ENCODE measurements at regions not wholly inside any gene's neighbourhood (a gene's known extent, or its start where the extent isn't known, plus 50 kb on each side); places are given as distances from the start of the nearest gene placed in this dataset.

GRCh38 chr2:136178941-136179601 is 61.1 kb upstream of the CXCR4 start:
- H3K27me3 ChIP-seq (ENCODE audit: control insufficient read depth, insufficient read depth, low read length) = no peaks in the 10 kb centered on the region
- H3K79me2 ChIP-seq (ENCODE audit: control insufficient read depth, insufficient read depth, low read length) = no peaks in the 10 kb centered on the region
- H3K4me2 ChIP-seq (ENCODE audit: extremely low read depth, insufficient read depth, low read length) = no peak overlapping the region
- no peaks in the 10 kb centered on the region for H4K20me1 ChIP-seq (ENCODE audit: control insufficient read depth, extremely low read depth, insufficient read depth, low read length)
- no peak overlapping the region for H3K9ac ChIP-seq (ENCODE audit: insufficient read depth, low read length)
- H2AFZ ChIP-seq (ENCODE audit: low read length) = no peak overlapping the region
- no peaks in the 10 kb centered on the region for H3K4me1 ChIP-seq (ENCODE audit: control insufficient read depth, extremely low read depth, insufficient read depth, low read length)
- no peak overlapping the region for H3K27ac ChIP-seq (ENCODE audit: insufficient read depth, low read length)
- H3K9me3 ChIP-seq (ENCODE audit: control insufficient read depth, insufficient read depth, low read depth, low read length) = no peaks in the 10 kb centered on the region
- H3K4me3 ChIP-seq (replicated peaks in 1 of 4; ENCODE audit: control extremely low read depth in 1 of 4, insufficient read depth in 1 of 4, low read depth in 3 of 4, low read length in 4 of 4) = no peak overlapping the region
- DNase-seq (ENCODE audit: low read depth in 2 of 2) = no peak
- no peaks in the 10 kb centered on the region for H3K36me3 ChIP-seq (ENCODE audit: control insufficient read depth, insufficient read depth, low read length)
- no peak for TF ChIP-seq CTCF (conservative IDR thresholded peaks at IDR 0.05 in 1 of 2, IDR thresholded peaks at IDR 0.05 in 1 of 2; ENCODE audit: low read depth in 1 of 2, low read length in 2 of 2)
- TF ChIP-seq EZH2 (IDR thresholded peaks at IDR 0.05; ENCODE audit: low read length, missing control alignments) = no peak

- DNase-seq (ENCODE audit: low read depth in 2 of 2) = no peak
- no peak overlapping the region for H2AFZ ChIP-seq (ENCODE audit: low read length)
- H3K9ac ChIP-seq (ENCODE audit: insufficient read depth, low read length) = no peak overlapping the region
- no peaks in the 10 kb centered on the region for H3K36me3 ChIP-seq (ENCODE audit: control insufficient read depth, insufficient read depth, low read length)
- H3K4me1 ChIP-seq (ENCODE audit: control insufficient read depth, extremely low read depth, insufficient read depth, low read length) = no peaks in the 10 kb centered on the region
- TF ChIP-seq EZH2 (IDR thresholded peaks at IDR 0.05; ENCODE audit: low read length, missing control alignments) (no peak), CTCF (conservative IDR thresholded peaks at IDR 0.05 in 1 of 2, IDR thresholded peaks at IDR 0.05 in 1 of 2; ENCODE audit: low read depth in 1 of 2, low read length in 2 of 2) (no peak)
- no peaks in the 10 kb centered on the region for H3K9me3 ChIP-seq (ENCODE audit: control insufficient read depth, insufficient read depth, low read depth, low read length)
- H3K4me2 ChIP-seq (ENCODE audit: extremely low read depth, insufficient read depth, low read length) = no peak overlapping the region
- no peak overlapping the region for H3K4me3 ChIP-seq (replicated peaks in 1 of 4; ENCODE audit: control extremely low read depth in 1 of 4, insufficient read depth in 1 of 4, low read depth in 3 of 4, low read length in 4 of 4)
- H3K27me3 ChIP-seq (ENCODE audit: control insufficient read depth, insufficient read depth, low read length) = no peaks in the 10 kb centered on the region
- no peaks in the 10 kb centered on the region for H3K79me2 ChIP-seq (ENCODE audit: control insufficient read depth, insufficient read depth, low read length)
- H3K27ac ChIP-seq (ENCODE audit: insufficient read depth, low read length) = no peak overlapping the region
- no peaks in the 10 kb centered on the region for H4K20me1 ChIP-seq (ENCODE audit: control insufficient read depth, extremely low read depth, insufficient read depth, low read length)
Measured at GRCh38 chr2:136175868-136176267, 57.9 kb upstream of the CXCR4 start.

GRCh38 chr2:136175466-136175865 is 57.5 kb upstream of the CXCR4 start:
- Histone ChIP-seq H3K9me3 (ENCODE audit: control insufficient read depth, insufficient read depth, low read depth, low read length) (no peaks in the 10 kb centered on the region), H2AFZ (ENCODE audit: low read length) (no peak overlapping the region), H3K79me2 (ENCODE audit: control insufficient read depth, insufficient read depth, low read length) (no peaks in the 10 kb centered on the region), H3K27ac (ENCODE audit: insufficient read depth, low read length) (no peak overlapping the region), H3K4me2 (ENCODE audit: extremely low read depth, insufficient read depth, low read length) (no peak overlapping the region), H4K20me1 (ENCODE audit: control insufficient read depth, extremely low read depth, insufficient read depth, low read length) (no peaks in the 10 kb centered on the region), H3K36me3 (ENCODE audit: control insufficient read depth, insufficient read depth, low read length) (no peaks in the 10 kb centered on the region), H3K4me1 (ENCODE audit: control insufficient read depth, extremely low read depth, insufficient read depth, low read length) (no peaks in the 10 kb centered on the region), H3K9ac (ENCODE audit: insufficient read depth, low read length) (no peak overlapping the region), H3K4me3 (replicated peaks in 1 of 4; ENCODE audit: control extremely low read depth in 1 of 4, insufficient read depth in 1 of 4, low read depth in 3 of 4, low read length in 4 of 4) (no peak overlapping the region), H3K27me3 (ENCODE audit: control insufficient read depth, insufficient read depth, low read length) (no peaks in the 10 kb centered on the region)
- no peak for TF ChIP-seq EZH2 (IDR thresholded peaks at IDR 0.05; ENCODE audit: low read length, missing control alignments)
- TF ChIP-seq CTCF (conservative IDR thresholded peaks at IDR 0.05 in 1 of 2, IDR thresholded peaks at IDR 0.05 in 1 of 2; ENCODE audit: low read depth in 1 of 2, low read length in 2 of 2) = no peak
- no peak for DNase-seq (ENCODE audit: low read depth in 2 of 2)
